Activated B cell treated with CpG ODN at 0.5 μM for 24 hours (primary cell): ENCODE measurements at regions not wholly inside any gene's neighbourhood (a gene's known extent, or its start where the extent isn't known, plus 50 kb on each side); places are given as distances from the start of the nearest gene placed in this dataset.

Experiments used
- ATAC-seq: fragments of 200-7000 bp; cut with Tn5 transposase; one replicate; pipeline ENCODE4 v1.10.0; 2021; ENCODE audit warnings: low read depth, mild to moderate bottlenecking, moderate library complexity
- CTCF ChIA-PET: fragments of 350-600 bp; sonication (Branson Sonifier 250); formaldehyde crosslinking; loops from one replicate; lab custom pipeline; 2021; ENCODE audit warnings: antibody characterized with exemption; lab: Charles Lee
- POLR2A ChIA-PET: fragments of 350-600 bp; sonication (Branson Sonifier 250); formaldehyde crosslinking; loops from one replicate; lab custom pipeline; 2021; ENCODE audit warnings: antibody characterized with exemption; lab: Charles Lee
- DNase-seq: peaks from one replicate; pipeline ENCODE4 v3.0.0; 2022
- H3K27ac Mint-ChIP-seq: one replicate; pipeline ENCODE4 v1.8.0; 2020; ENCODE audit warnings: mixed read lengths
- H3K27me3 Mint-ChIP-seq: one replicate; pipeline ENCODE4 v1.8.0; 2021; ENCODE audit warnings: mixed read lengths
- H3K36me3 Mint-ChIP-seq: one replicate; pipeline ENCODE4 v1.8.0; 2021; ENCODE audit warnings: low read depth, mixed read lengths
- H3K4me1 Mint-ChIP-seq: one replicate; pipeline ENCODE4 v1.8.0; 2021; ENCODE audit warnings: mixed read lengths
- H3K4me3 Mint-ChIP-seq: one replicate; pipeline ENCODE4 v1.8.0; 2020; ENCODE audit warnings: mild to moderate bottlenecking, mixed read lengths
- H3K9me3 Mint-ChIP-seq: one replicate; pipeline ENCODE4 v1.8.0; 2020; ENCODE audit warnings: mixed read lengths
- intact Hi-C: fragments of 100-400 bp; cut with micrococcal nuclease; formaldehyde crosslinking; loops from one replicate; pipeline ENCODE4 v1.15.1; 2024
- TF ChIP-seq, protein P1 (sequence below): fragments of 200-600 bp; IDR thresholded peaks from one replicate; pipeline ENCODE4 v1.8.0; 2022; ENCODE audit warnings: antibody characterized with exemption, mild to moderate bottlenecking

DNA sequence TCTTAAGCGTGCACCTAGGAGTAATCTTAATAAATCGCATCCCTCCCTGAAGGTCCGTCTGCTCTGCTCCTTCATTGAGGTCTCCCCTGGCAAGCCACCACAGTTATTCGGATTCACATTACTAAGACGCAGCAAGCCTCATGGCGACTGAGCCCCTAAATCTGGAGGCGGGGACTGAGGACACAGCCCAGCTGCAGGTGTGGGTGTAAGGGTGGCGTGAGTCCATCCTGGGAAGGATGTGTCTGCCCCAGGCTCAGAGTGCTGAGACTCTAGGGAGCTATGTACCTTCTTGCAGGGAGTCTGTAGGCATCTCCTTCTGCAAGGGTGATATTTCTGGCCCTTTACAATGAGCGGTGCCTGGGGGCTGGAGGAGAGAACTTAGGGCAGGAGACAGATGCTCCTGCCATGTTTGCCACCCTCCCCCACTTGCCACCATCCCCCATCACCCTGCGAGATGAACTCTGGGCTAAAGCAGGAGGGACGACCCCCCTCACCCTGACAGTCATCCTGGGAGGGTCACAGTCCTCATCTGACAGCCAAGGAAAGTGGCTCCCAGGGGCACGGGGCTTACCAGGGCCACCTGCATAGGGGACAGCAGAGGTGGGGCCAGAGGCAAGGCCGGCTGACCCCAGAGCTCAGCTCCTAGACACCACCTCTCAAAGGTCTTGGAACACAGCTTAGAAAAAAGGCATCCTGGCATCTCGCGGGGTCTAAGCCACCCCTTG, 76.4 kb upstream of the FCN1 start:
- DNase-seq (no peak), ATAC-seq (no peak)
- Mint-ChIP-seq H3K9me3 (peaks cover 11% of the 10 kb centered on the region), H3K4me3 (no peak overlapping the region), H3K4me1 (no peaks in the 10 kb centered on the region), H3K27ac (no peak overlapping the region), H3K27me3 (peaks cover 6% of the 10 kb centered on the region), H3K36me3 (no peaks in the 10 kb centered on the region)
- ChIA-PET POLR2A (no interaction called here), CTCF (no interaction called here)
- TF ChIP-seq, protein P1, sequence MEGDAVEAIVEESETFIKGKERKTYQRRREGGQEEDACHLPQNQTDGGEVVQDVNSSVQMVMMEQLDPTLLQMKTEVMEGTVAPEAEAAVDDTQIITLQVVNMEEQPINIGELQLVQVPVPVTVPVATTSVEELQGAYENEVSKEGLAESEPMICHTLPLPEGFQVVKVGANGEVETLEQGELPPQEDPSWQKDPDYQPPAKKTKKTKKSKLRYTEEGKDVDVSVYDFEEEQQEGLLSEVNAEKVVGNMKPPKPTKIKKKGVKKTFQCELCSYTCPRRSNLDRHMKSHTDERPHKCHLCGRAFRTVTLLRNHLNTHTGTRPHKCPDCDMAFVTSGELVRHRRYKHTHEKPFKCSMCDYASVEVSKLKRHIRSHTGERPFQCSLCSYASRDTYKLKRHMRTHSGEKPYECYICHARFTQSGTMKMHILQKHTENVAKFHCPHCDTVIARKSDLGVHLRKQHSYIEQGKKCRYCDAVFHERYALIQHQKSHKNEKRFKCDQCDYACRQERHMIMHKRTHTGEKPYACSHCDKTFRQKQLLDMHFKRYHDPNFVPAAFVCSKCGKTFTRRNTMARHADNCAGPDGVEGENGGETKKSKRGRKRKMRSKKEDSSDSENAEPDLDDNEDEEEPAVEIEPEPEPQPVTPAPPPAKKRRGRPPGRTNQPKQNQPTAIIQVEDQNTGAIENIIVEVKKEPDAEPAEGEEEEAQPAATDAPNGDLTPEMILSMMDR, result no peak
- intact Hi-C loops, result no loop called here

DNA sequence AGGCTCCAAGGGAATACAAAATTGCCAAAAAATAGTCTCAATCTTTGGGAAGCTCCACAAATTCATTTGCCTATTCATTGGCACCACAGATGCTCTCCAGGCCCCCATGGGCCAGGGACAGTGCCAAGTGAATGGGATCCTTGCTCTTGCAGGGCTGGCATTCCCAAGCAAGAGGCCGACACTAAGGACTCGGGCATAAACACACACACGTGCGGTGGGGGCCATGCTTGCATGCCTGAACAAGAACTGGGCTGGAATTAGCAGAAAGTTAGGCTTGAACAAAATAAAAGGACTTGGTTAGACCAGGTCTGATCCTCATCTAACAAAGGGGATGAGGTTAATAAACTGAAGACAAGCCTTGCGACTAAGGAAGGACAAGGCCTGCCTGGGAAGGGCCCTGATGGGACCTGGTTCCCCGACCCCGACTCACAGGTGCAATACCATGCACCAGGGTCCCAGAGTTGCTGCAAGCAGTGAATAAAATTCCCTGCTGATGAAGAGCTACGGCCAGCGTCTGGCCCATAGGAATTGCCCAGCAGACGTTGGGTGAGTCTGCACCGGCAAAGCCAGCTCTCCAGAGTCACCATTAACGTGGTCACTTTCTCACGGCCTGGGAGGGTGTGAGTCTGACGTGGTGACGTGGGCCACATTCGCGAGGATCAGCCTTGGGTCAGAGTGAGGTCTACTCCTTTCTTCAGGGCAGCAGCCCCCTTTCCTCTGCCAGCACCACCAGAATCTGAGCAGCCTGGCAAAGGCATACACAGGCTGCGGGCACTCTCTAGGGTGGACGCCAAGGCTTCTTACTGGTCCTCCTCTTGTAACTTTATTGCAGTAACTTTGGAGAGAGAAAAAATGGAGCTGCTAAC, 77.4 kb upstream of the FCN1 start:
- no peak overlapping the region for H3K27ac Mint-ChIP-seq
- TF ChIP-seq, protein P1, result no peak
- H3K36me3 Mint-ChIP-seq, result no peaks in the 10 kb centered on the region
- no peaks in the 10 kb centered on the region for H3K4me1 Mint-ChIP-seq
- ATAC-seq (no peak), DNase-seq (no peak)
- intact Hi-C loops, result no loop called here
- H3K9me3 Mint-ChIP-seq, result peaks cover 13% of the 10 kb centered on the region
- no peak overlapping the region for H3K4me3 Mint-ChIP-seq
- ChIA-PET CTCF (no interaction called here), POLR2A (no interaction called here)
- H3K27me3 Mint-ChIP-seq, result peaks cover 8% of the 10 kb centered on the region

DNA sequence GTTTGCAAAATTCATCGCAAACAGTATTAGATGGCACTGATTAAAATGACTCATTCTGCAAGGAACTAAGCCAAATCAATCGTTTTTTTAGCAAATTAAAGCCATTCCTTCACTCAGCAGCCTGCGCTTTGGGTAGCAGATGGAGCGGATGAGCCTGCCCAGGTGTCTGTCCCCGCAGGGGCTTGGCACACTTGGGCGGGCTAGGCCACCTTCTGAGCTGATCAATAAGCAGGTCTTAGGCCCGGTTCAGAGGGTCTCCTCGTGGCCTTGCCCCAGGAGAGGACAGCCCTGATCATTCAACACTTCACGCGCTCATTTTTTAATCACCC, 78.0 kb upstream of the FCN1 start:
- H3K4me1 Mint-ChIP-seq, result no peaks in the 10 kb centered on the region
- H3K9me3 Mint-ChIP-seq, result peaks cover 19% of the 10 kb centered on the region
- POLR2A ChIA-PET, result no interaction called here
- ATAC-seq (no peak), DNase-seq (no peak)
- intact Hi-C loops, result no loop called here
- no peaks in the 10 kb centered on the region for H3K36me3 Mint-ChIP-seq
- H3K27ac Mint-ChIP-seq, result no peak overlapping the region
- CTCF ChIA-PET, result no interaction called here
- no peak overlapping the region for H3K4me3 Mint-ChIP-seq
- H3K27me3 Mint-ChIP-seq, result peaks cover 8% of the 10 kb centered on the region
- TF ChIP-seq, protein P1, result no peak

DNA sequence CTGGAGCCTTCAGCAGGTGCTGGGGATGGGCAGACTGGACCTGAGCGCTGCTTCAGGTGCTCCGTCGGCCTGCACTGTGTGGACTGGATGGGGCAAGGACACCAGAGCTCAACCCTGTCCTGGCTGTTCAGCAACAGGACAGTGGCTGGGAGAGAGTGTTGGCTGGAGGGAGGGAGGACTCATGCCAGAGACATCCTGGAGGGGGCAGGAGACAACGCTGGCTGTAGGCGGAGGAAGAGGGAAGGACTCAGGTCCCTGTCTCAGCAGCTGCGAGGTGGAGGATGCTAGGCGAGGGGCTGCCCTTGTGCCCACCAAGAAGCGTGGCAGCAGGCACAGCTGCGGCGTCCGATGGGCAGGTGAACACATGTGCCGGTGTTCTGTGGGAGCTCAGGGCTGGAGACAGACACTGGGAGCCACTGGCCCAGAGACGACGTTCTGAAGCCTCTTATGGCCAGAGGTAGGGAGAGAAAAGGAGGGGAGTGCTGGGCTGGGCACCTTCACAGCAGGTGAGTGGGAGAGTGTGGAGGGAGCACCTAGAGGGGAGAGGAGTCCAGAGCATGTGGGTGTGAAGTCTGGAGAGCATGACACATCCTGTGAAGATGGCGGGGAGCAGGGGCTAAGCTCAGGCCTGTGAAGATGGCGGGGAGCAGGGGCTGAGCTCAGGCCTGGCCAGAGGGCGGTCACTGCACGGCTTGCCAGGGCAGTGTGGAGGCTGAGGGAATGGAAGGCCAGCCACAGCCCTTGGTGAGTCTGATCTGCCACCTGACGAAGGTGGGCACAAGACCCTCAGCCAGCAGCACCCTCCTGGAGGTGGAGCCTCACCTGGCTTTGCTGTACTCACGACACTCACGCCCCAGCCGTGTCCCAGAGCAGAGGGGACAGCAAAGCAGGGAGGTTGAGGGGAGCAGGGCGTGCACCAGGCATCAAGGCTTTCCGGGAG, 79.1 kb upstream of the FCN1 start:
- Mint-ChIP-seq H3K36me3 (peaks cover 2% of the 10 kb centered on the region), H3K9me3 (peaks cover 23% of the 10 kb centered on the region), H3K4me1 (no peaks in the 10 kb centered on the region), H3K27me3 (peaks cover 8% of the 10 kb centered on the region), H3K4me3 (no peak overlapping the region), H3K27ac (no peak overlapping the region)
- no peak for DNase-seq
- no peak for ATAC-seq
- ChIA-PET POLR2A (no interaction called here), CTCF (no interaction called here)
- TF ChIP-seq, protein P1, result no peak
- intact Hi-C loops, result no loop called here
